ENCODE measurements at regions not wholly inside any gene's neighbourhood (a gene's known extent, or its start where the extent isn't known, plus 50 kb on each side); places are given as distances from the start of the nearest gene placed in this dataset.

- Histone ChIP-seq H3K4me1 (ENCODE audit: control insufficient read depth in 4 of 4, insufficient read depth in 4 of 4, low read length in 3 of 4) (no peaks in the 10 kb centered on the region), H3K27me3 (ENCODE audit: control insufficient read depth in 4 of 4, insufficient read depth in 4 of 4, low read length in 3 of 4) (no peaks in the 10 kb centered on the region), H3K9ac (ENCODE audit: low read depth in 1 of 2, low read length in 2 of 2) (no peak overlapping the region), H3K4me3 (ENCODE audit: low read depth in 1 of 3, low read length in 3 of 3) (no peak overlapping the region), H3K9me3 (ENCODE audit: control insufficient read depth in 4 of 4, low read length in 3 of 4) (no peaks in the 10 kb centered on the region), H3K27ac (ENCODE audit: low read depth in 1 of 2, low read length in 2 of 2) (no peak overlapping the region), H3K36me3 (ENCODE audit: control insufficient read depth in 4 of 4, insufficient read depth in 3 of 4, low read depth in 1 of 4, low read length in 3 of 4) (no peaks in the 10 kb centered on the region)
- no peak for DNase-seq (ENCODE audit: low spot score)
- TF ChIP-seq JUND (IDR thresholded peaks at IDR 0.05): no peak
- TF ChIP-seq HNF4A (conservative IDR thresholded peaks at IDR 0.05): no peak
- TF ChIP-seq SP1 (IDR thresholded peaks at IDR 0.05): no peak
- TF ChIP-seq, protein P1, sequence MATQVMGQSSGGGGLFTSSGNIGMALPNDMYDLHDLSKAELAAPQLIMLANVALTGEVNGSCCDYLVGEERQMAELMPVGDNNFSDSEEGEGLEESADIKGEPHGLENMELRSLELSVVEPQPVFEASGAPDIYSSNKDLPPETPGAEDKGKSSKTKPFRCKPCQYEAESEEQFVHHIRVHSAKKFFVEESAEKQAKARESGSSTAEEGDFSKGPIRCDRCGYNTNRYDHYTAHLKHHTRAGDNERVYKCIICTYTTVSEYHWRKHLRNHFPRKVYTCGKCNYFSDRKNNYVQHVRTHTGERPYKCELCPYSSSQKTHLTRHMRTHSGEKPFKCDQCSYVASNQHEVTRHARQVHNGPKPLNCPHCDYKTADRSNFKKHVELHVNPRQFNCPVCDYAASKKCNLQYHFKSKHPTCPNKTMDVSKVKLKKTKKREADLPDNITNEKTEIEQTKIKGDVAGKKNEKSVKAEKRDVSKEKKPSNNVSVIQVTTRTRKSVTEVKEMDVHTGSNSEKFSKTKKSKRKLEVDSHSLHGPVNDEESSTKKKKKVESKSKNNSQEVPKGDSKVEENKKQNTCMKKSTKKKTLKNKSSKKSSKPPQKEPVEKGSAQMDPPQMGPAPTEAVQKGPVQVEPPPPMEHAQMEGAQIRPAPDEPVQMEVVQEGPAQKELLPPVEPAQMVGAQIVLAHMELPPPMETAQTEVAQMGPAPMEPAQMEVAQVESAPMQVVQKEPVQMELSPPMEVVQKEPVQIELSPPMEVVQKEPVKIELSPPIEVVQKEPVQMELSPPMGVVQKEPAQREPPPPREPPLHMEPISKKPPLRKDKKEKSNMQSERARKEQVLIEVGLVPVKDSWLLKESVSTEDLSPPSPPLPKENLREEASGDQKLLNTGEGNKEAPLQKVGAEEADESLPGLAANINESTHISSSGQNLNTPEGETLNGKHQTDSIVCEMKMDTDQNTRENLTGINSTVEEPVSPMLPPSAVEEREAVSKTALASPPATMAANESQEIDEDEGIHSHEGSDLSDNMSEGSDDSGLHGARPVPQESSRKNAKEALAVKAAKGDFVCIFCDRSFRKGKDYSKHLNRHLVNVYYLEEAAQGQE (IDR thresholded peaks at IDR 0.05): no peak
- no peak for TF ChIP-seq RAD21 (IDR thresholded peaks at IDR 0.05)
- TF ChIP-seq YY1 (IDR thresholded peaks at IDR 0.05): no peak
- TF ChIP-seq FOXA2 (IDR thresholded peaks at IDR 0.05): no peak
- no peak for TF ChIP-seq NR2F2 (IDR thresholded peaks at IDR 0.05)
- no peak for TF ChIP-seq ZBTB33 (IDR thresholded peaks at IDR 0.05)
- TF ChIP-seq EGR1 (IDR thresholded peaks at IDR 0.05; ENCODE audit: low read depth in 2 of 2): no peak
- TF ChIP-seq, protein P2, sequence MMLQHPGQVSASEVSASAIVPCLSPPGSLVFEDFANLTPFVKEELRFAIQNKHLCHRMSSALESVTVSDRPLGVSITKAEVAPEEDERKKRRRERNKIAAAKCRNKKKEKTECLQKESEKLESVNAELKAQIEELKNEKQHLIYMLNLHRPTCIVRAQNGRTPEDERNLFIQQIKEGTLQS (IDR thresholded peaks at IDR 0.05): no peak
- TF ChIP-seq RXRA (IDR thresholded peaks at IDR 0.05): no peak
- 73% methylated on average over 2 of the region's 2 CpGs for WGBS
These were observed 579.6 kb downstream of the DIAPH3 start for GRCh38 chr13:59584101-59584500.

GRCh38 chr13:59584761-59585670 lies 578.7 kb downstream of the DIAPH3 start:
- WGBS: 75% methylated on average over 10 of the region's 10 CpGs
- H3K9me3 ChIP-seq (ENCODE audit: control insufficient read depth in 4 of 4, low read length in 3 of 4): no peaks in the 10 kb centered on the region
- no peak overlapping the region for H3K9ac ChIP-seq (ENCODE audit: low read depth in 1 of 2, low read length in 2 of 2)

More at GRCh38 chr13:59584761-59585670, 578.7 kb downstream of the DIAPH3 start:
- DNase-seq (ENCODE audit: low spot score): no peak
- no peak overlapping the region for H3K4me3 ChIP-seq (ENCODE audit: low read depth in 1 of 3, low read length in 3 of 3)
- no peak for TF ChIP-seq EGR1 (IDR thresholded peaks at IDR 0.05; ENCODE audit: low read depth in 2 of 2)
- no peak for TF ChIP-seq YY1 (IDR thresholded peaks at IDR 0.05)
- no peak for TF ChIP-seq RAD21 (IDR thresholded peaks at IDR 0.05)
- no peak for TF ChIP-seq TAF1 (conservative IDR thresholded peaks at IDR 0.05)
- TF ChIP-seq JUND (IDR thresholded peaks at IDR 0.05): no peak
- TF ChIP-seq, protein P1 (IDR thresholded peaks at IDR 0.05): no peak
- no peak for TF ChIP-seq RXRA (IDR thresholded peaks at IDR 0.05)
- no peaks in the 10 kb centered on the region for H3K36me3 ChIP-seq (ENCODE audit: control insufficient read depth in 4 of 4, insufficient read depth in 3 of 4, low read depth in 1 of 4, low read length in 3 of 4)
- no peaks in the 10 kb centered on the region for H3K4me1 ChIP-seq (ENCODE audit: control insufficient read depth in 4 of 4, insufficient read depth in 4 of 4, low read length in 3 of 4)
- H3K27me3 ChIP-seq (ENCODE audit: control insufficient read depth in 4 of 4, insufficient read depth in 4 of 4, low read length in 3 of 4): no peaks in the 10 kb centered on the region
- H3K27ac ChIP-seq (ENCODE audit: low read depth in 1 of 2, low read length in 2 of 2): no peak overlapping the region
